ENCODE measurements at regions not wholly inside any gene's neighbourhood (a gene's known extent, or its start where the extent isn't known, plus 50 kb on each side); places are given as distances from the start of the nearest gene placed in this dataset.

DNA sequence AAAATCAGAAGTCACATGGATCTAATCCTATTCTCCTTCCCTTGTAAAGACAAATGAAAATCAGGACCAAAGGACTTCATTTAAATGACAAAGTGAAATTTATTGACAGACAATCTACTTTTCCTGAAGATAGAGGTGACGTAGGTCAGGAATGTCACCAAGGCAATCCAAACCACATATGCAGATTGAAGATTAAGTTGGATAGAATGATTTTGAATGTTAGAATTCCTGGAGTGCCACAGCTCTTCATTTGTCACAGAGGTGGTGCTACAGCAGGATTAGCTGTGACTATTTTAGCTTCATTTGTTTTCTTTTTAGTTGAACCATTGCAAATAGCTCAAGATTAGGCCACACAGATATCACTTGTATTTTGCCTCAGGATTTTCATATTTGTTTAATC, 736.0 kb upstream of the ARRDC3 start:
- Histone ChIP-seq H3K27ac (ENCODE audit: insufficient read depth, low read length, poor library complexity, severe bottlenecking) (no peak overlapping the region), H3K4me1 (ENCODE audit: control insufficient read depth, insufficient read depth, low read length, poor library complexity, severe bottlenecking) (no peaks in the 10 kb centered on the region), H3K36me3 (ENCODE audit: control insufficient read depth, insufficient read depth, low read length) (no peaks in the 10 kb centered on the region), H3K9me3 (ENCODE audit: control insufficient read depth in 2 of 2, low read length in 2 of 2) (no peaks in the 10 kb centered on the region), H3K27me3 (ENCODE audit: control insufficient read depth, insufficient read depth, low read length) (no peaks in the 10 kb centered on the region), H3K4me3 (ENCODE audit: low read depth, low read length) (no peak overlapping the region)
- DNase-seq (no peak), ATAC-seq (ENCODE audit: low read depth in 2 of 2) (no peak)
- Mint-ChIP-seq H3K4me1 (no peaks in the 10 kb centered on the region), H3K27ac (no peak overlapping the region), H3K4me3 (no peak overlapping the region), H3K27me3 (no peaks in the 10 kb centered on the region), H3K36me3 (no peaks in the 10 kb centered on the region), H3K9me3 (peaks cover 0 to 7% (median 2%) of the 10 kb centered on the region in 7 donors)

DNA sequence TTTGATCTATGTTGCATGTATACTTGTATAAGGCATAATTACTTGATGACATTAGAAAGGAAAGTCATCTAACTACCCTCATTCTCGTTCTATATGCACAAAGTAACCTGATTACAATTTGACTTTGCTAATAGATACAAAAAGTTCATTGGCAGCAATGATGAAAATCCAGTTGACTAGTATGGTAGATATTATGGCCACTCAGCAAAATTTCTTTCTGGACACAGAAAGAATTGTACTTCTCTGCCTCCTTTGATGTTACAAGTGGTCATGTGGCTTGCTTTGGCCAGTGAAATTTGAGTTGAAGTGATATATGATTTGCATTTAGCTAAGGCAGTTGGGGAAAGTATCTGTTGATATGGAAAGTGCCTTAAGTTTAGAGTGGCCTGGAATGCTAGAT, 723.7 kb upstream of the ARRDC3 start:
- no peak overlapping the region for H3K4me3 Mint-ChIP-seq
- DNase-seq (no peak), ATAC-seq (ENCODE audit: low read depth in 2 of 2) (no peak)
- Histone ChIP-seq H3K36me3 (ENCODE audit: control insufficient read depth, insufficient read depth, low read length) (no peaks in the 10 kb centered on the region), H3K27me3 (ENCODE audit: control insufficient read depth, insufficient read depth, low read length) (no peaks in the 10 kb centered on the region), H3K4me1 (ENCODE audit: control insufficient read depth, insufficient read depth, low read length, poor library complexity, severe bottlenecking) (no peaks in the 10 kb centered on the region), H3K9me3 (ENCODE audit: control insufficient read depth in 2 of 2, low read length in 2 of 2) (no peaks in the 10 kb centered on the region), H3K4me3 (ENCODE audit: low read depth, low read length) (no peak overlapping the region), H3K27ac (ENCODE audit: insufficient read depth, low read length, poor library complexity, severe bottlenecking) (no peak overlapping the region)
- no peaks in the 10 kb centered on the region for H3K4me1 Mint-ChIP-seq
- H3K36me3 Mint-ChIP-seq = no peaks in the 10 kb centered on the region
- H3K27ac Mint-ChIP-seq = no peak overlapping the region
- no peaks in the 10 kb centered on the region for H3K27me3 Mint-ChIP-seq
- peaks cover 0 to 14% (median 1%) of the 10 kb centered on the region in 7 donors for H3K9me3 Mint-ChIP-seq

DNA sequence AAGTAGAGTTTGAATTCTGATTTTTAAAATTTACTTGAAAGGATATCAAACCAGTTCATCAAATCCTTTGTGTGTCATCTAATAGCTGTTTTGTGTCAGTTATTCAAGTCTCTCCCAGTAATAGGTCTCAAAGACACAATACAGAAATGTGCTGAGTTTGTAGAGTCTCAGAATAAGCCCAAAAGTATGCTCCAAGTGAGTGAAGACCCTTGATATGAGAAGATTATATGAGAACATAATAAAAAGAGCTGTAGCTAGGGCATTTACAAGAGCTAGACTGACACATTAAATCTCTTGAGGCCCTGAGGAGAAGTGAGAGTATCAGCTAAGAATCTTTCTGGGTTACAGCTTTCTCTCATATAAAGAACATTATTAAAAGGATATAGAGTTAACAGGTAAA, 721.0 kb upstream of the ARRDC3 start:
- H3K9me3 Mint-ChIP-seq = peaks cover 0 to 12% (median 1%) of the 10 kb centered on the region in 7 donors
- H3K4me3 ChIP-seq (ENCODE audit: low read depth, low read length) = no peak overlapping the region
- no peaks in the 10 kb centered on the region for H3K36me3 ChIP-seq (ENCODE audit: control insufficient read depth, insufficient read depth, low read length)
- ATAC-seq (ENCODE audit: low read depth in 2 of 2) (no peak), DNase-seq (no peak)
- no peak overlapping the region for H3K4me3 Mint-ChIP-seq
- H3K27me3 ChIP-seq (ENCODE audit: control insufficient read depth, insufficient read depth, low read length) = no peaks in the 10 kb centered on the region
- H3K4me1 Mint-ChIP-seq = no peaks in the 10 kb centered on the region
- no peaks in the 10 kb centered on the region for H3K27me3 Mint-ChIP-seq
- H3K4me1 ChIP-seq (ENCODE audit: control insufficient read depth, insufficient read depth, low read length, poor library complexity, severe bottlenecking) = no peaks in the 10 kb centered on the region
- H3K27ac ChIP-seq (ENCODE audit: insufficient read depth, low read length, poor library complexity, severe bottlenecking) = no peak overlapping the region
- no peak overlapping the region for H3K27ac Mint-ChIP-seq
- no peaks in the 10 kb centered on the region for H3K9me3 ChIP-seq (ENCODE audit: control insufficient read depth in 2 of 2, low read length in 2 of 2)
- no peaks in the 10 kb centered on the region for H3K36me3 Mint-ChIP-seq

DNA sequence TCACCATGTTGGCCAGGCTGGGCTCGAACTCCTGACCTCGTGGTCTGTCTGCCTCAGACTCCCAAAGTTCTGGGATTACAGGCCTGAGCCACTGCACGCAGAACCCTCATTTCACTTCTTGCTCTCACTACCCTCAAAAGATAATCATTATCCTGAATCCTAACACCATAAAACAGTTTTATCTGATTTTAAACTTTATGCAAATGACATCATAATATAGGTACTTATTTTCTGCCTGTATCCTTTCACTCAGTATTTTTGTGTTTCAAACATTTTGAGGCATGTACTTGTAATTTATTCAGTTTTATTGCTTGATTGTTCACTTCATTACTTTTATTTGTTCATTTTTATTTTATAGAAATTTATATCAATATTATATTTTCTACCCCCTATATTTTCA, 719.2 kb upstream of the ARRDC3 start:
- no peak overlapping the region for H3K27ac Mint-ChIP-seq
- H3K36me3 ChIP-seq (ENCODE audit: control insufficient read depth, insufficient read depth, low read length) = no peaks in the 10 kb centered on the region
- no peaks in the 10 kb centered on the region for H3K4me1 Mint-ChIP-seq
- ATAC-seq (ENCODE audit: low read depth in 2 of 2) (no peak), DNase-seq (no peak)
- no peak overlapping the region for H3K4me3 Mint-ChIP-seq
- H3K27ac ChIP-seq (ENCODE audit: insufficient read depth, low read length, poor library complexity, severe bottlenecking) = no peak overlapping the region
- H3K9me3 ChIP-seq (ENCODE audit: control insufficient read depth in 2 of 2, low read length in 2 of 2) = no peaks in the 10 kb centered on the region
- H3K4me1 ChIP-seq (ENCODE audit: control insufficient read depth, insufficient read depth, low read length, poor library complexity, severe bottlenecking) = no peaks in the 10 kb centered on the region
- peaks cover 0 to 12% (median 1%) of the 10 kb centered on the region in 7 donors for H3K9me3 Mint-ChIP-seq
- H3K36me3 Mint-ChIP-seq = no peaks in the 10 kb centered on the region
- H3K27me3 Mint-ChIP-seq = no peaks in the 10 kb centered on the region
- no peak overlapping the region for H3K4me3 ChIP-seq (ENCODE audit: low read depth, low read length)
- no peaks in the 10 kb centered on the region for H3K27me3 ChIP-seq (ENCODE audit: control insufficient read depth, insufficient read depth, low read length)

DNA sequence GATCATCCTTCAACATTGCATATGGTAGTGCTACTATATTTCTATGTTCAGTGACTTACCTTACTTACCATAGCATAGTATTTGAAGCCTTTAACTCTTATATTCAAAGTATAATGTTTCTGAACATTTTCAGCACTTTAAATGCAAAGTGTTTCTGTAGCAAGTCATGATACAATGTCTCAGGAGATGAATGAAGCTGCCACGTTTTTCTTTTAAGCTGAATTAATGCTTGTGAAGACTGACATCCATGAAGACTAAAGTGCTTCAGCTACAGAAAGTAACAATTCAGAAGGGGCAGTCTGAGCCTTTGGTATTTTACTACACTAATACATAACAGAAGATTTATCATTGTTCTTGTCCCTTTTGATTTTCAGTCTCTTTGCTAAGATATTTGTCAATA, 709.1 kb upstream of the ARRDC3 start:
- H3K4me3 ChIP-seq (ENCODE audit: low read depth, low read length) = no peak overlapping the region
- H3K27ac ChIP-seq (ENCODE audit: insufficient read depth, low read length, poor library complexity, severe bottlenecking) = no peak overlapping the region
- ATAC-seq (ENCODE audit: low read depth in 2 of 2) (no peak), DNase-seq (no peak)
- no peaks in the 10 kb centered on the region for H3K27me3 Mint-ChIP-seq
- no peaks in the 10 kb centered on the region for H3K27me3 ChIP-seq (ENCODE audit: control insufficient read depth, insufficient read depth, low read length)
- H3K9me3 Mint-ChIP-seq = peaks cover 0 to 9% (median 5%) of the 10 kb centered on the region in 7 donors
- no peaks in the 10 kb centered on the region for H3K9me3 ChIP-seq (ENCODE audit: control insufficient read depth in 2 of 2, low read length in 2 of 2)
- no peak overlapping the region for H3K27ac Mint-ChIP-seq
- H3K4me3 Mint-ChIP-seq = no peak overlapping the region
- no peaks in the 10 kb centered on the region for H3K4me1 ChIP-seq (ENCODE audit: control insufficient read depth, insufficient read depth, low read length, poor library complexity, severe bottlenecking)
- no peaks in the 10 kb centered on the region for H3K36me3 ChIP-seq (ENCODE audit: control insufficient read depth, insufficient read depth, low read length)
- no peaks in the 10 kb centered on the region for H3K4me1 Mint-ChIP-seq
- no peaks in the 10 kb centered on the region for H3K36me3 Mint-ChIP-seq

DNA sequence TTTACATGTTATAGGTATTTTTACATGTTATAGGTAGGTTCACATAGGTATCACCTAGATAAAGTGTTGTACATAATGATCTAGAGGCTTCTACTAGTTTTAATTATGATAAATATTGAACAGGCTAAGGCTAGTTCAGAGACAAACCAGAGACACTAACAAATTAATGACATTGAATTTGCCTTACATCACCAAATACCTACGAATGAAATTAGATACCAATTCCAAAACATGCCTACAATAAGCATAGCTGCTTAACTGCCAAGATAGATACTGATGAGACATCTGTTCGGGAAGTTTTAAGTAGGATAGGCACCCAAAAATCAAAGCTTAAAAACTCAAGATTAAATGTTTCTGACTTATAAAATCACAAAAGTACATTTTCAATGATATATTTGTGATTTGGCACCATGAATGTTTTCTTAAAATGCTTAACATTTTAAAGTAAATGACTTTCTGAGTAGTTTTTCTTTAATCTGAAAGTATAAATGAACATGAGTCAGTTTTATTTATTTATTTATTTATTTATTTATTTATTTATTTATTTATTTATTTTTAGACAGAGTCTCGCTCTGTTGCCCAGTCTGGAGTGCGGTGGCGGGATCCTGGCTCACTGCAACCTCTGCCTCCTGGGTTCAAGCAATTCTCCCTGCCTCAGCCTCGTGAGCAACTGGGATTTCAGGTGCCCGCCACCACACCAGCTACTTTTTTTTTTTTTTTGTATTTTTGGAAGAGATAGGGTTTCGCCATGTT, 703.1 kb upstream of the ARRDC3 start:
- Histone ChIP-seq H3K4me1 (ENCODE audit: control insufficient read depth, insufficient read depth, low read length, poor library complexity, severe bottlenecking) (no peaks in the 10 kb centered on the region), H3K9me3 (ENCODE audit: control insufficient read depth in 2 of 2, low read length in 2 of 2) (no peaks in the 10 kb centered on the region), H3K4me3 (ENCODE audit: low read depth, low read length) (no peak overlapping the region), H3K27ac (ENCODE audit: insufficient read depth, low read length, poor library complexity, severe bottlenecking) (no peak overlapping the region), H3K36me3 (ENCODE audit: control insufficient read depth, insufficient read depth, low read length) (no peaks in the 10 kb centered on the region), H3K27me3 (ENCODE audit: control insufficient read depth, insufficient read depth, low read length) (no peaks in the 10 kb centered on the region)
- DNase-seq (no peak), ATAC-seq (ENCODE audit: low read depth in 2 of 2) (no peak)
- peaks cover 0 to 9% (median 4%) of the 10 kb centered on the region in 7 donors for H3K9me3 Mint-ChIP-seq
- H3K36me3 Mint-ChIP-seq = no peaks in the 10 kb centered on the region
- H3K27me3 Mint-ChIP-seq = no peaks in the 10 kb centered on the region
- H3K4me1 Mint-ChIP-seq = no peaks in the 10 kb centered on the region
- no peak overlapping the region for H3K4me3 Mint-ChIP-seq
- H3K27ac Mint-ChIP-seq = no peak overlapping the region

DNA sequence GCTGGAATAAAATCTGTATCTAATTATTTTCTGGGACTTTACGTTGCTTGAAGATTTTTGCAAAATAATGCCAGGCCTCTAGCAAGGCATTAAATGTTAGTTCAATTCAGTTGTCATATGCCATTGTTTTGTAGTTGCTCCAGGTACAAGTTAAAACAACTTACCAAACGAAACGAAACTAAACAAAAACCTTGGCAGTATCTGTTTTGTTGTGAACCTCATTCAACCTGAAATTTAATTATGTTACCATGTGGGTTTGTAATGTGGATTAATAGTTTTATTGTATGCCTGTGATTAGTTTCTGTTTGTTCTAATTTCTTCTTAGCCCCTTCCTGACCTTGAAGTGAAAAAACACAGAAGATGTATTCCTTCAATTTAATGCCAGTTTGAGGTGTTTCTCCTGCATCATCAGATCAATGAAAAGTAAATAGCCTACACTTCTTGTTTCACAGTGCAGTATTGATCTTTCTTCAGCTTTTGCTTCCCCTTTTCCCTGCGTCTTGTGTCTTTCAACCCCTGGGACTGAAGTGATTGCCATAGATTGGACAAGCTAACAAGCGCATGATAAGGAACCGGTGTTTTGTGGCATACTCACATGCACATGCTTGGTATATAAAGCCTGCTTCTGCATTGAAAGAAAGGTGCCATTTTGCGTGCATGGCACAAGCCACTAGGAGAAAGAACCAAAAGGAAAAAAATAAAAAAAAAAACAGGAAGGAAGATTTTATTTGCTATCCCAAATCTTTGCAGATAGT, 699.0 kb upstream of the ARRDC3 start:
- Histone ChIP-seq H3K27ac (ENCODE audit: insufficient read depth, low read length, poor library complexity, severe bottlenecking) (no peak overlapping the region), H3K4me1 (ENCODE audit: control insufficient read depth, insufficient read depth, low read length, poor library complexity, severe bottlenecking) (no peaks in the 10 kb centered on the region), H3K4me3 (ENCODE audit: low read depth, low read length) (no peak overlapping the region), H3K9me3 (ENCODE audit: control insufficient read depth in 2 of 2, low read length in 2 of 2) (no peaks in the 10 kb centered on the region), H3K27me3 (ENCODE audit: control insufficient read depth, insufficient read depth, low read length) (no peaks in the 10 kb centered on the region), H3K36me3 (ENCODE audit: control insufficient read depth, insufficient read depth, low read length) (no peaks in the 10 kb centered on the region)
- H3K36me3 Mint-ChIP-seq = no peaks in the 10 kb centered on the region
- no peak for ATAC-seq (ENCODE audit: low read depth in 2 of 2)
- no peaks in the 10 kb centered on the region for H3K27me3 Mint-ChIP-seq
- H3K4me3 Mint-ChIP-seq = no peak overlapping the region
- no peak for DNase-seq
- H3K9me3 Mint-ChIP-seq = peaks cover 0 to 4% (median 2%) of the 10 kb centered on the region in 7 donors
- no peaks in the 10 kb centered on the region for H3K4me1 Mint-ChIP-seq
- H3K27ac Mint-ChIP-seq = no peak overlapping the region

DNA sequence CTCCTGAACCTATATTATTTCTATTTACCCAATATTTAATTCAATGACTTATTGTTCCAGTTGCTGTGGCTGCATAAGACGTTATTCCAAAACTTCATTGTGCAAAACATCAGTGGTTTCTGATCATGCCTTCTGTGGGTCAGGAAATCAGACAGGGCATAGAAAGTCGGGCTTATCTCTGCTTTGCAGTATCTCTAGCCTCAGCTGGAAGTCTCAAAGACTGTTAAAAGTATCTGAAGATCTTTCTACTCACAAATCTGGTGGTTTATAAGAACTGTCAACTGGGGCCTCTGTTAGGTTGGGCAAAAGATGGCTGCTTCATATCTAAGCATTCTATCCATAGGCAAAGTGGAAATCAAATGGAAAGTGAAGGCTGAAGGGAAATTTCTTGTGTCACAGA, 687.7 kb upstream of the ARRDC3 start:
- H3K4me3 ChIP-seq (ENCODE audit: low read depth, low read length) = no peak overlapping the region
- no peaks in the 10 kb centered on the region for H3K27me3 ChIP-seq (ENCODE audit: control insufficient read depth, insufficient read depth, low read length)
- H3K4me1 ChIP-seq (ENCODE audit: control insufficient read depth, insufficient read depth, low read length, poor library complexity, severe bottlenecking) = no peaks in the 10 kb centered on the region
- no peak overlapping the region for H3K27ac ChIP-seq (ENCODE audit: insufficient read depth, low read length, poor library complexity, severe bottlenecking)
- Mint-ChIP-seq H3K36me3 (no peaks in the 10 kb centered on the region), H3K4me1 (no peaks in the 10 kb centered on the region), H3K9me3 (peaks cover 0 to 6% (median 0%) of the 10 kb centered on the region in 7 donors), H3K27ac (no peak overlapping the region), H3K4me3 (no peak overlapping the region), H3K27me3 (no peaks in the 10 kb centered on the region)
- no peak for DNase-seq
- H3K36me3 ChIP-seq (ENCODE audit: control insufficient read depth, insufficient read depth, low read length) = no peaks in the 10 kb centered on the region
- ATAC-seq (ENCODE audit: low read depth in 2 of 2) = no peak
- H3K9me3 ChIP-seq (ENCODE audit: control insufficient read depth in 2 of 2, low read length in 2 of 2) = no peaks in the 10 kb centered on the region

Data from CD4-positive, CD25-positive, alpha-beta regulatory T cell (primary cell).